ENCODE measurements at regions not wholly inside any gene's neighbourhood (a gene's known extent, or its start where the extent isn't known, plus 50 kb on each side); places are given as distances from the start of the nearest gene placed in this dataset.

DNA sequence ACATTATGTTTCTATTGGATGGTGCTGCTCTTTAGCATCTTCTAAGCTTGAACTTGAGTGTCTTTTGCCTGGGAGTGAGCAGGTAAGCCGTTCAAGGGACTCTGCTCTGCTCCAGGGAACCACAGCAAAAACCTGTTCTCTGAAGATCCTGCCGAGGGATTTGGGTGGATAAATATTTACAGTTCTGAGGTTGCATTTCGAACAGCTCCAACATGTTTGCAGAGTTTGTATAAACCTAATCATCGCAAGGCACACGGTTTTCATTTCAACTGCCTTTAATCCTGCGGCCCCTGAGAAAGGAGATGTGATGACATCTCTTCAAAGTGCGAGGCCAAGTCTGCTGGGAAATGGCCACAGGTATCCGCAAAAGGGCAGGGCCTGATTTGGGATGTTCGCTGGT lies 293.4 kb downstream of the TFAP2C start:
- no peaks in the 10 kb centered on the region for H3K36me3 Mint-ChIP-seq (ENCODE audit: insufficient read depth, unreplicated experiment)
- H3K4me3 Mint-ChIP-seq (ENCODE audit: unreplicated experiment): no peak overlapping the region
- peaks cover 31% of the 10 kb centered on the region for H3K27me3 Mint-ChIP-seq (ENCODE audit: insufficient read depth, unreplicated experiment)
- DNase-seq (ENCODE audit: unreplicated experiment): no peak
- CTCF ChIA-PET: no interaction called here
- POLR2A ChIA-PET: interaction anchor here (0.7 kb wide), 1 partner anchor 12 kb away, joined by 3 read pairs; no protein-coding TSS in a partner anchor
- no peaks in the 10 kb centered on the region for H3K4me1 Mint-ChIP-seq (ENCODE audit: insufficient read depth, unreplicated experiment)
- intact Hi-C loops (cut with micrococcal nuclease): no loop called here
- BruUV-seq (replicated peaks): no TSS peak
- no peak overlapping the region for H3K27ac Mint-ChIP-seq (ENCODE audit: low read depth, unreplicated experiment)
- TF ChIP-seq, protein P1, sequence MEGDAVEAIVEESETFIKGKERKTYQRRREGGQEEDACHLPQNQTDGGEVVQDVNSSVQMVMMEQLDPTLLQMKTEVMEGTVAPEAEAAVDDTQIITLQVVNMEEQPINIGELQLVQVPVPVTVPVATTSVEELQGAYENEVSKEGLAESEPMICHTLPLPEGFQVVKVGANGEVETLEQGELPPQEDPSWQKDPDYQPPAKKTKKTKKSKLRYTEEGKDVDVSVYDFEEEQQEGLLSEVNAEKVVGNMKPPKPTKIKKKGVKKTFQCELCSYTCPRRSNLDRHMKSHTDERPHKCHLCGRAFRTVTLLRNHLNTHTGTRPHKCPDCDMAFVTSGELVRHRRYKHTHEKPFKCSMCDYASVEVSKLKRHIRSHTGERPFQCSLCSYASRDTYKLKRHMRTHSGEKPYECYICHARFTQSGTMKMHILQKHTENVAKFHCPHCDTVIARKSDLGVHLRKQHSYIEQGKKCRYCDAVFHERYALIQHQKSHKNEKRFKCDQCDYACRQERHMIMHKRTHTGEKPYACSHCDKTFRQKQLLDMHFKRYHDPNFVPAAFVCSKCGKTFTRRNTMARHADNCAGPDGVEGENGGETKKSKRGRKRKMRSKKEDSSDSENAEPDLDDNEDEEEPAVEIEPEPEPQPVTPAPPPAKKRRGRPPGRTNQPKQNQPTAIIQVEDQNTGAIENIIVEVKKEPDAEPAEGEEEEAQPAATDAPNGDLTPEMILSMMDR (IDR thresholded peaks at IDR 0.05; ENCODE audit: unreplicated experiment): no peak
- H3K9me3 Mint-ChIP-seq (ENCODE audit: unreplicated experiment): no peaks in the 10 kb centered on the region

DNA sequence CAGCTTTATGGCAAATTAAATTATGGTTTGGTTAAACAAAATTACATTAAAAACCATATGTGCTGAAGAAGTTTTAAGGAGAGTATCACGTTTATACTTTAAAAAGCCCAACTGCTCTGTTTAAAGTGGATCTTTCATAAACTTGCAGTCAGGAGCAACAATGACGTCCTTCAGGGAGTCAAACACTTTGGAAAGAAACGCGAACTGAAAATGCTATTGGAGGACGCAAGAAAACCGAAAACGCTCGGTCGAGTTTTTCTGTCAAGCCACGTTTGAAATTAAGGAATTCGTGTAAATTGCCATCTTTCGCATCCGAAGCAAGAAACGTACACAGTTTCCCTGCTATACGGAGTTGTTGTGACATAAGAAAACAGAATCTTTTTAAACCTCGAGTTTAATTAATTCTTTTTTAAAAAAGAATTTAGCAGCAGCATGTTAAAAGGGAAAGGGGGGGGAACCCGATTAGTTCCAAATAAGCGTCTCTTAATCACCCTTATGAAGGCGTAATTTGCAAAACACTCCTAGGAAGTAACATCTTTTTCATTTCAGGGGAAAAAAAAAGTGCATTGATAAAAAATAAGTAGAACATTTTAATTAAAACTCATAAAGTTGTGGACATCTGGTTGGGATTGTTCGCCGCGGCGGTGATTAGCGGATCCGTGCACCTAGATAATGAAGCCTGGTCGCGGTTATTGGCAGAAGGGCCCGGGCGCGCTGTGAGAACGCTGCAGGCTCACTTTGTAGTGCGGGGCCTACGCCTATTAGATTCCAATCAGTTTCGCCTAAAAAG lies 295.4 kb downstream of the TFAP2C start:
- peaks cover 44% of the 10 kb centered on the region for H3K27me3 Mint-ChIP-seq (ENCODE audit: insufficient read depth, unreplicated experiment)

DNA sequence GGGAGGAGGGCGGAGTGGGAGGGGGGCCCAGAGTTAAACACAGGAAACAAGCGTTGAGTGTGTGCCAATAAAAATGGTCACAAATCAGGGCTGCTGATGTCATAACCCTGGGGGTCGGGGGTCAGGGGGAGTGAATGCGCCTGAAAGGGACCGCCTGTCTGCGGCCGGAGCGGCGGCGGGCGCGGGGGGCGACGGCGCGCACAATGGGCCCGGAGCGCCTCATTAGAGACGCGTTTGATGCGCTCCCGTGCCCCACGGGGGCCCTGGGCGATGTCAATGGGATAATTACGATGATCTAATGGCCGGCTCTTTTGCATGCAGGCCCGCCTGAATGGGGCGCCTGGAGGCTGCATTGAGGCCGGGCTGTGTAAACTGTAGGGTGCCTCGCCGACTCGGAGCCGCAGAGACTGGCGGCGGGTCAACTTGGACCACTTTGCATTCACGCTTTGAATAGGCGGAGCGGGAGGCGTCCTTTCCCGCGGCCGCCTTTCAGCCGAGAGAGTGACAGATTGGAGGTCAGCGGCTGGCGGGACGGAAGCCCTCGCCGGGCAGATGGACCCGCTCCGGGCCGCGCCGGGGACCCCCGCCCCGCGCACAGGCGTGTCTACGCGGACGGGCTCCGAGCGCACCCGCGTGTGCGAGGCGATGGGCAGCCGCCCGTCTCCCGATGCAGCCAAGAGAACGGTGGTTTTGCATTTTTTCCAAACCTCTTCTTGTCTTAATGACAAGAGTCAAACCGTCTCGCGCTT lies 296.1 kb downstream of the TFAP2C start:
- intact Hi-C loops (cut with micrococcal nuclease): no loop called here
- H3K36me3 Mint-ChIP-seq (ENCODE audit: insufficient read depth, unreplicated experiment): no peaks in the 10 kb centered on the region
- POLR2A ChIA-PET: no interaction called here
- peaks cover 52% of the 10 kb centered on the region for H3K27me3 Mint-ChIP-seq (ENCODE audit: insufficient read depth, unreplicated experiment)
- no TSS peak for BruUV-seq (replicated peaks)
- H3K4me3 Mint-ChIP-seq (ENCODE audit: unreplicated experiment): no peak overlapping the region
- CTCF ChIA-PET: no interaction called here
- H3K4me1 Mint-ChIP-seq (ENCODE audit: insufficient read depth, unreplicated experiment): no peaks in the 10 kb centered on the region
- H3K27ac Mint-ChIP-seq (ENCODE audit: low read depth, unreplicated experiment): no peak overlapping the region
- DNase-seq (ENCODE audit: unreplicated experiment): no peak
- no peaks in the 10 kb centered on the region for H3K9me3 Mint-ChIP-seq (ENCODE audit: unreplicated experiment)
- TF ChIP-seq, protein P1 (IDR thresholded peaks at IDR 0.05; ENCODE audit: unreplicated experiment): no peak

More for the DNA sequence above, 295.4 kb downstream of the TFAP2C start:
- Mint-ChIP-seq H3K36me3 (ENCODE audit: insufficient read depth, unreplicated experiment) (no peaks in the 10 kb centered on the region), H3K9me3 (ENCODE audit: unreplicated experiment) (no peaks in the 10 kb centered on the region), H3K4me1 (ENCODE audit: insufficient read depth, unreplicated experiment) (no peaks in the 10 kb centered on the region), H3K4me3 (ENCODE audit: unreplicated experiment) (no peak overlapping the region), H3K27ac (ENCODE audit: low read depth, unreplicated experiment) (no peak overlapping the region)
- intact Hi-C loops (cut with micrococcal nuclease): no loop called here
- ChIA-PET CTCF (no interaction called here), POLR2A (no interaction called here)
- BruUV-seq (replicated peaks): no TSS peak
- TF ChIP-seq, protein P1 (IDR thresholded peaks at IDR 0.05; ENCODE audit: unreplicated experiment): no peak
- no peak for DNase-seq (ENCODE audit: unreplicated experiment)

DNA sequence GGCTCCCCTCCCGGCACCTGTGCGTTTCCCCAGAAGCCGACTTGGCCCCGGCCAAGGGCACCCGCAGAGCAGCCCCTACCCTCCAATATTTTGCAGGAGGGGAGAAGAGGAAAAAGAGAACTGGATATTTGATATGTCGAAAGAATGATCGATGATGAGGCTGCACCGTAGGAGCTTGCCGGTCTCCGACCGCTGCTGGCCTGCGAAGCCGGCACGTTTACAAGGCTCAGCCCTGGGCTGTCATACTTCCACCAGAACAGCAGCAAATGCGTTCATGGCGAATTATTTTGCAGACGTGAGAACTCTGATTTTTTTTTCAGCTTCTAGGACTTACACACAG lies 296.7 kb downstream of the TFAP2C start:
- Mint-ChIP-seq H3K27me3 (ENCODE audit: insufficient read depth, unreplicated experiment) (peaks cover 52% of the 10 kb centered on the region), H3K36me3 (ENCODE audit: insufficient read depth, unreplicated experiment) (no peaks in the 10 kb centered on the region), H3K4me1 (ENCODE audit: insufficient read depth, unreplicated experiment) (no peaks in the 10 kb centered on the region), H3K27ac (ENCODE audit: low read depth, unreplicated experiment) (no peak overlapping the region), H3K4me3 (ENCODE audit: unreplicated experiment) (no peak overlapping the region), H3K9me3 (ENCODE audit: unreplicated experiment) (no peaks in the 10 kb centered on the region)
- BruUV-seq (replicated peaks): no TSS peak
- ChIA-PET POLR2A (no interaction called here), CTCF (interaction anchor here (1.4 kb wide), 1 partner anchor 34 kb away, joined by 3 read pairs; no protein-coding TSS in a partner anchor)
- TF ChIP-seq, protein P1 (IDR thresholded peaks at IDR 0.05; ENCODE audit: unreplicated experiment): no peak
- intact Hi-C loops (cut with micrococcal nuclease): no loop called here
- no peak for DNase-seq (ENCODE audit: unreplicated experiment)
